ENCODE measurements at regions not wholly inside any gene's neighbourhood (a gene's known extent, or its start where the extent isn't known, plus 50 kb on each side); places are given as distances from the start of the nearest gene placed in this dataset.
"Not testable (repeated sequence)": the region's sequence is repeated elsewhere in the genome, so short reads cannot be mapped to it uniquely, and the experiment has no call there.

- TF ChIP-seq CTCF (conservative IDR thresholded peaks at IDR 0.05; ENCODE audit: low read depth), result no peak
- ChIA-PET CTCF (interaction anchor here (0.6 kb wide), 1 partner anchor 132 kb away, joined by 3 read pairs; no protein-coding TSS in a partner anchor), POLR2A (ENCODE audit: low non-redundant PET) (no interaction called here)
- no peak for DNase-seq (ENCODE audit: low spot score)
- H3K27ac ChIP-seq, result no peak overlapping the region
Observed at GRCh38 chr13:56457535-56458190, 683.1 kb upstream of the PRR20A start.

- ChIA-PET POLR2A (ENCODE audit: low non-redundant PET) (no interaction called here), CTCF (no interaction called here)
- H3K27ac ChIP-seq, result no peak overlapping the region
- no peak for DNase-seq (ENCODE audit: low spot score)
- TF ChIP-seq CTCF (conservative IDR thresholded peaks at IDR 0.05; ENCODE audit: low read depth), result no peak
Observed at GRCh38 chr13:56459286-56459685, 681.4 kb upstream of the PRR20A start.

- no peak overlapping the region for H3K27ac ChIP-seq
- POLR2A ChIA-PET (ENCODE audit: low non-redundant PET), result no interaction called here
- no peak for TF ChIP-seq CTCF (conservative IDR thresholded peaks at IDR 0.05; ENCODE audit: low read depth)
- no peak for DNase-seq (ENCODE audit: low spot score)
- CTCF ChIA-PET, result interaction anchor here (0.6 to 0.7 kb wide), 2 partner anchors 1007 to 1288 kb away, joined by 3 to 5 read pairs; no protein-coding TSS in a partner anchor
Observed at GRCh38 chr13:56501750-56502149, 639.0 kb upstream of the PRR20A start.

- no peak for TF ChIP-seq CTCF (conservative IDR thresholded peaks at IDR 0.05; ENCODE audit: low read depth)
- CTCF ChIA-PET, result interaction anchor here (0.6 kb wide), 1 partner anchor 1214 kb away, joined by 3 read pairs; no protein-coding TSS in a partner anchor
- no peak for DNase-seq (ENCODE audit: low spot score)
- H3K27ac ChIP-seq, result no peak overlapping the region
- POLR2A ChIA-PET (ENCODE audit: low non-redundant PET), result no interaction called here
Observed at GRCh38 chr13:56510836-56511235, 629.9 kb upstream of the PRR20A start.

GRCh38 chr13:56512336-56512735, 628.4 kb upstream of the PRR20A start:
- POLR2A ChIA-PET (ENCODE audit: low non-redundant PET); H3K27ac ChIP-seq; CTCF ChIA-PET: not testable (repeated sequence)

GRCh38 chr13:56515441-56515840, 625.3 kb upstream of the PRR20A start:
- no peak for TF ChIP-seq CTCF (conservative IDR thresholded peaks at IDR 0.05; ENCODE audit: low read depth)
- no peak for DNase-seq (ENCODE audit: low spot score)
- CTCF ChIA-PET, result no interaction called here
- POLR2A ChIA-PET (ENCODE audit: low non-redundant PET), result no interaction called here
- no peak overlapping the region for H3K27ac ChIP-seq

More at GRCh38 chr13:56512336-56512735, 628.4 kb upstream of the PRR20A start:
- not testable (repeated sequence) for DNase-seq (ENCODE audit: low spot score)

GRCh38 chr13:56528040-56528790, 612.5 kb upstream of the PRR20A start:
- no peak overlapping the region for H3K27ac ChIP-seq
- POLR2A ChIA-PET (ENCODE audit: low non-redundant PET), result no interaction called here
- TF ChIP-seq CTCF (conservative IDR thresholded peaks at IDR 0.05; ENCODE audit: low read depth), result no peak
- DNase-seq (ENCODE audit: low spot score), result no peak
- CTCF ChIA-PET, result no interaction called here

Data from RWPE1 (cell line).